DMS114 treated with DMSO at 0.1 percent for 48 hours (cell line): ENCODE measurements at regions not wholly inside any gene's neighbourhood (a gene's known extent, or its start where the extent isn't known, plus 50 kb on each side); places are given as distances from the start of the nearest gene placed in this dataset.

Experiments used
- DNase-seq: peaks from one replicate; lab custom pipeline; 2025; ENCODE audit not compliant: unreplicated experiment; lab: John Stamatoyannopoulos, UW

DNA sequence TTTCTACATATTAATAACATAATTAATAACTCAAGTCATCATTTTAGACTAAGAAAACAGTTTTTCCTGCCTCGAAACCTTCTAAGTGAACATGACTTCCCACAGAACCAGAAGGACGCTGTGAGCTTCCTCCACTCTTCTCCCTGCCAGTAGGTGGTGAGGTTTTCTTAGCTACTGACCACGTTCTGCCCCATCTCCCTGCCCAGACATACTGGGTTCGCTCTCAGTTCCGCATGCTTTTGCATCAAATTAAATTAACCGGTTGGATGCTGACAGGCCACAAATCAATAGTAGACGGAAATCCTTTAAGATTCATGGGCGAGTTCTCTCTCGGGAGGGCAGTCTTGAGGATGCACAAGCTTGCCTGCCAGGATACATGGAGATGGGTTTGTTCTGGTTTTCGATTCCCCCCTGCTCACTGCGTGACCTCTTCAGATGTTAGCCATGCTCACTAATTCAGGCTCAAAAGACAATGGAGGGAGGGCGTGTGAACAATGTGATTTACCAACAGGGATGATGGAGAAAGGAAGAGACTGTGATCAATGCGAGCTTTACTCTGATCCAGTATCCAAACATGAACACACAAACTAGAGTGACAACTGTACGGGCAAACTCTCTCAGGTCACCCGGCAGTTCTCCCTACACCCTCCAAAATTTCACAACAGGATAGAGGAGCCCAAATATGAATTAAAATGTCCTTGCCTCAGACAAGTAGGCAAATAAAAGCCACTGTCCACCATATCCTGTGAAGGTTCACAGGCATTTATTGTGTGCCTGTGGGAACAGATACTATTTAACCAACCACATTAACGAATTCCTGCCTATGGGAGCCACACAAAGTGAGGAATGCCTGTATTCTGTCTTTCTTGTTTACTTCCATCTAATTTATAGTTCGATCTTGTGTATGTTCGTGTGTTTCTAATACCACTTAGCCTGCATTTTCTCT, 375.7 kb downstream of the EIPR1 start:
- peak; percentile 64 for DNase-seq

DNA sequence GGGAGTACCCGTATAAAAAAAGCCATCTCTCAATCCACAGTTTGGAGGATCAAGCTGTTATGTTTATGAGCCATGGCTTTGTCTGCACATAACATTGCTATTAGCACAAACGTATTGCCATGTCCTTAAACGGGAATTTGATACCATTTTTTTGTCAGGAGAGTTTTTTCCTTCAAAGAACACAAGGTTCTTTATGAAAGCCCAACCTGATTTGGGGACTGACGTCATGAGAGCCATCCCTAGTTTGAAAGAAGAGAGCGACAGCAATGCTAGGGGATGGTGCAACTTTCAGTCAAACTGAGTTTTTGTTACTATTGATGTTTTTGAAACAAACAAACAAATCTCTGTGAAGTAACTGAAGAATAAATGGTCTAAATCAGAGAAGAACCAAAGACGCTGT, 376.6 kb downstream of the EIPR1 start:
- DNase-seq, result no peak

DNA sequence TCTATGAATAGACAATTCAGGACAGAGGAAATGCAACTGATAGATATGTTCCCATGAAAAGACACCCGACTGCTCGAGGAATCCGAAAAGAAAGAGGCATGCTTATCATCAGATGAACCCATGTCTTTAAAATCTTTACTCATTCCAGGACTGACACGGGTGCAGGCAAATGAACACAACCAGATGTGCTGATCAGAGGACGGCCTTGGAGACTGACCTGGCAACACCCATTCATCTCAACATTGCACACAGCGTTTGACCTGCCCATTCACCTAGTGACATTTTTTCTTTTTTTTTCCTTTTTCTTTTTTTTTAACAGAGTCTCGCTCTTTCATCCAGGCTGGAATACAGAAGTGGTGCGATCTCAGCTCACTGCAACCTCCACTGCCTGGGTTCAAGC, 377.5 kb downstream of the EIPR1 start:
- no peak for DNase-seq

DNA sequence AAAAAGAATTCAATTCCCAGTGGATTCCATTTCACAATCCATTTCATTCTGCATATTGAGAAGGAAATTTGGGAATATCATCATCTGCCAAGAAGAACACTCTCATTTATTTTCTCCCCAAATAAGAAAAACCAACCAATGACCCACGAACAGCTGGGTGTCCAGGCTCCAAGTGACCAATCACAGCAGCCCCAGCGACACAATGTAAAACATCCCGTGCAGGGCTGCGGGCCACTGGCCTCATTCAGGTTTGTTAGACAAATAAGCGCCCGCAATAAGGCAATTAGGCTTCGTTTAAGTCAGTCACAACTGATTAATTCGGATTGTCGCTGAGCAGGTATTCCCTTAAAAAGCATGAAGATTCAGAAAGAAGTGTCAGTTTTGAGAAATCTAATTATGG, 378.6 kb downstream of the EIPR1 start:
- no peak for DNase-seq

DNA sequence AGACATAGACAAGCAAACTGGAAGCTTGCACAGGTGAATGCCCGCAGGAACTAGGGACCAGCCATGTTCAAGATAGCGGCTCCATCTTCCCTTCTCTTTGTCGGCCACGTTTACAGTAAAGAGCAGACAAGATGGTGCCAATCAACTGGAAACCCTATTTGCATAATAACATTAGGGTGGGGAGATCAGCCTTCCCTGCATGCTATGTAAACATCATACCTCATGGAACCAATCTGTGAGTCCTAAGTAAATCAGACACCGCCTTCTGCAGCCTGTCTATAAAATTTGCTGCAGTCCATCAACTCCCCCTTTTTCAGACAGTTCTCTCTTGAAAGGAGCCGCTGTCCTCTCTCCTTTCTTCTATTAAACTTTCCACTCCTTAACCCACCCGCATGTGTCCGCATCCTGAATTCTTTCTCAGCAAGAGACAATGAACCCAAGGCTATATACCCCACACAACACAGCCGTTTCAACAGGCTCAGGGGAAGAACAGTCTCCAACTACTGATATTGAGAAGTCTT, 384.4 kb downstream of the EIPR1 start:
- no peak for DNase-seq

GRCh38 chr2:2992634-2993033, 385.0 kb downstream of the EIPR1 start:
- no peak for DNase-seq

- DNase-seq, result no peak
Measured at GRCh38 chr2:2985020-2985419, 392.6 kb downstream of the EIPR1 start.

DNA sequence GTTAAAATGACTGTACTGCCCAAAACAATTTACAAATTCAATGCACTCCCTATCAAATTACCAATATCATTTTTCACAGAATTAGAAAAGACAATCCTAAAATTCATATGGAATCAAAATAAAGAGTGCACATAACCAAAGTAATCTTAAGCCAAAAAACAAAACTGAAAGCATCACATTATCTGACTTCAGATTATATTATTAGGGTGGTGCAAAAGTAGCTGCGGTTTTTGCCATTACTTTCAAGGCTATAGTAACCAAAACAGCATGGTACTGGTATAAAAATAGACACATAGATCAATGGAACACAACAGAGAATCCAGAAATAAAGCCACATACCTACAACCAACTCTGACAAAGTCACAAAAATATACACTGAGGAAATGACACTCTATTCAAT, 396.6 kb downstream of the EIPR1 start:
- no peak for DNase-seq

GRCh38 chr2:2974982-2975381, 402.6 kb downstream of the EIPR1 start:
- no peak for DNase-seq

- DNase-seq, result no peak
Measured at GRCh38 chr2:2960441-2961133, 417.0 kb downstream of the EIPR1 start.

- no peak for DNase-seq
Measured at GRCh38 chr2:2950403-2950952, 427.1 kb downstream of the EIPR1 start.

DNA sequence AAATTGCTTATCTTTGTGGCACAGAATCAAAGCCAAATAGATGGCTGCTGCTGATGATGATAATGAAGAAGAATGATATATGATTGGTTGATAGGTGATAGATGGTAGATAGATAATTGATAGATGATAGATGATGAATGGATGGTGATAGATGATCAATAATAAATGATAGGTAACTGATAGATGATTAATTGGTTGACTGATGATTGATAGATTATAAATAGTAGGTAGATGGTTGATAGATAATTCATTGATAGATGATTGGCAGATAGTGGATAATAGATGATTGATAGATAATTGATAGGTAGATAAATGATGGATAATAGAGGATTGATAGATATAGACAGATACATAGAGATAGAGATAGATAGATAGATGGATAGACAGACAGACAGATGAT, 430.2 kb downstream of the EIPR1 start:
- DNase-seq, result no peak

DNA sequence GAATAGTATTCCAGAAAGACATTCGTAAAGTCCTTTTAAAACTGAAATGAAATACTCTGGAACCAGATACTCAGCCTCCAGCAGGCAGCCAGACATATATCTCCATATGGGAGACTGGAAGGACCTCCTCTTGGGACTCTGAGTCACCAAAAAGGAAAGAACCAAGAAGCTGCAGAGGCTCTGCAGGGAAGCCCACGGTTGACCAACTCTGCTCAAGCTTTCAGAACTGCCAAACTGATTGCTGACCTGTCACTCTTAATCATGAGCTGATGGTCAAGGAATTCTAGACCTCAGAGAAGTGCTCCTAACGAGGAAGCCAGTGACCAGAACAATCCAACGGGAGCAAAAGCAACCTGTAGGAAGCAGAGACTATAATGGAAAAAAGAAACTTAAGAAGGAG, 434.7 kb downstream of the EIPR1 start:
- no peak for DNase-seq

DNA sequence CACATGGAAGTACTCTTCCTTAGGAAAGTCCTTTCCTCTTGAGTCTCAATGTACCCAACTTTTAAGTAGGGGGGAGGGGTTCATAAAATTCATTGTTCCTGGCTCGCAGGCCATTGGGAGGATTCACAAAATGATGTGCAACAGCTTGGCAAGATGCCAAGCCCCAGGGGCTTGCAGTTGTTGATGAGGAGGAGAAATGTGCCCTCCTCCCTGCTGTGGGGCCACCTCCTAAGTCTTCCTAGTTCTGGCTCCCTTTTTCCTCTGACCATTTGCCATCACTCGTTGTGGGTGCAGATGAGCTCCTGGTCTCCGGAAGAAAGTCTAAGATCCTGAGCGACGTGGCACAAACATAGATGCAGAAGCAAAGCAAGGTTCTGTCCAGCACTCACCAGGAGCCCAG, 435.4 kb downstream of the EIPR1 start:
- DNase-seq, result no peak

- DNase-seq, result no peak
Measured at GRCh38 chr2:2941205-2941604, 436.4 kb downstream of the EIPR1 start.

GRCh38 chr2:2940702-2941101, 436.9 kb downstream of the EIPR1 start:
- DNase-seq, result no peak

DNA sequence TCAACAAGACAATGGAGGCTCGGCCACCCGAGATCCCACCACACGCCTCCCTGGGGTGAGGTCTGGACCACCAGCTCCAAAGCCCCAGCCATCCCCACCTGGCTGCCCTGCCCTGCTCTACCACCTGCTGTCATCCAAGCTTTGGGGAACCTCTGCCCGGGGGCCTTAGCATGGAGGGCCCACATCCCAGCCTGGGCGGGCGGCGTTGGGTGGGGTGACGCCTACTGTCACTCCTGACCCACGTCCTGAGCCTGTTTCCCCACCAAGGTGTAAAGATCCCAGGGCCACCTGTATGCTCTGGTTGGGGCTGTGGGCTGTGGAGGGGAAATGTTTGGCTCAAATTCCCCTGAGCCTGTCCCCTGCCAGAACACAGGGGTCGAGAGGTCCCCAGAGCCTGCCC, 437.6 kb downstream of the EIPR1 start:
- no peak for DNase-seq

GRCh38 chr2:2939078-2939795, 438.4 kb downstream of the EIPR1 start:
- no peak for DNase-seq

DNA sequence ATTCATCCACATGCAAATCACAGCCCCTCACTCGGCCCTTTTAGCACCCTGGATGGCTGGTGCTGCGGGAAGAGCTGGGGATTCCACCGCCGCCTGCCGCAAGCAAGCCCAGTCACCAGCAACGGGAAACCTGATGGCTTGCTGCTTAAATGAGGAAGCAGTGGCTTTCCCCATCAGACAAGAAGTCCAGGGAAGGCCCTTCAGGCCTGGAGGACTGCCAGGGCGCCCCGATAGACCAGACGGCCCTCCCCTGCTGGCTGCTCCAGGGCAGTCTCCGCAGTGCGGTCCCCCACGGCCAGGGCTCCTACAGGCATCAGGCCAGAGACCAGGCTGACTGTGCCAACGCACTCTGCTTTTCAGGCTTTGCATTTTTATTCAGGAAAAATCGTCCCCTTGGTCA, 439.1 kb downstream of the EIPR1 start:
- DNase-seq, result no peak

GRCh38 chr2:2935445-2936149, 442.0 kb downstream of the EIPR1 start:
- no peak for DNase-seq

DNA sequence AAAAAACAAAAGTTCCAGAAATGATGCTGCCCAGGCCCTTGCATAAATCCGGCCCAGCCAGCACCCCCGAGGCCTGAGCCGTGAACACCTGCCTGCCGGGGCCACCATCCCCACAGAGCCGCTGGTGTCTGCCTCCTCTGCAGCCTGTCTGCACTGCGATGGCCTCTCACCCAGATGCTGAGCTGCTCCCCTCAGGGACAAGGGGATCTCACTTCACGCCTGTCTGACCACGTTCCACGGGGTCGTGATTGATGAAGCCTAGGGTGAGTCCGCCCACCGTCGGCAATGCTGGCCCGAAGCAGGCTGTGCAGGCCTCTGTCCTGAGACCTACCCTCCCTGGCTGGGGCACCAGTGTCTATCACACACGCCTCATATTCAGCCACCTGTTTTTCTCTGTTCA, 444.2 kb downstream of the EIPR1 start:
- DNase-seq, result no peak
